ENCODE measurements at regions not wholly inside any gene's neighbourhood (a gene's known extent, or its start where the extent isn't known, plus 50 kb on each side); places are given as distances from the start of the nearest gene placed in this dataset.

- H3K27me3 ChIP-seq, result no peaks in the 10 kb centered on the region
- no peaks in the 10 kb centered on the region for H3K4me1 ChIP-seq
- H3F3A ChIP-seq (ENCODE audit: low read depth), result no peaks in the 10 kb centered on the region
- DNase-seq (ENCODE audit: low spot score), result no peak
- H3K27me3 Mint-ChIP-seq (ENCODE audit: insufficient read depth, low read depth), result peaks cover 7% of the 10 kb centered on the region
- peaks cover 4% of the 10 kb centered on the region for H3K9me3 Mint-ChIP-seq
- H4K20me1 ChIP-seq (ENCODE audit: low read depth), result no peaks in the 10 kb centered on the region
- no peak overlapping the region for H3K4me2 ChIP-seq
- H3K4me1 Mint-ChIP-seq, result peaks cover 7% of the 10 kb centered on the region
- no peak overlapping the region for H3K4me3 ChIP-seq
- no peak overlapping the region for H3K4me3 Mint-ChIP-seq
- H3K79me2 ChIP-seq (ENCODE audit: low read depth), result no peaks in the 10 kb centered on the region
- H3K9me3 ChIP-seq (ENCODE audit: low read depth), result no peaks in the 10 kb centered on the region
- no peak for TF ChIP-seq EZH2phosphoT487 (IDR thresholded peaks at IDR 0.05)
- TF ChIP-seq CTCF (IDR thresholded peaks at IDR 0.05), result no peak
- TF ChIP-seq EZH2 (IDR thresholded peaks at IDR 0.05), result no peak
- H3K36me3 ChIP-seq, result no peaks in the 10 kb centered on the region
- H2AFZ ChIP-seq (replicated peaks), result no peak overlapping the region
- H3K9ac ChIP-seq, result no peak overlapping the region
- no peak overlapping the region for H3K27ac Mint-ChIP-seq
- H3K27ac ChIP-seq, result no peak overlapping the region
- no peaks in the 10 kb centered on the region for H3K36me3 Mint-ChIP-seq
These were observed 288.0 kb upstream of the TMTC4 start for GRCh38 chr13:100962585-100962984.

GRCh38 chr13:100961186-100961585, 286.6 kb upstream of the TMTC4 start:
- peaks cover 7% of the 10 kb centered on the region for H3K27me3 Mint-ChIP-seq (ENCODE audit: insufficient read depth, low read depth)
- no peaks in the 10 kb centered on the region for H3F3A ChIP-seq (ENCODE audit: low read depth)
- DNase-seq (ENCODE audit: low spot score), result no peak
- H3K4me2 ChIP-seq, result no peak overlapping the region
- H3K79me2 ChIP-seq (ENCODE audit: low read depth), result no peaks in the 10 kb centered on the region
- no peaks in the 10 kb centered on the region for H3K36me3 ChIP-seq
- H3K9me3 Mint-ChIP-seq, result peaks cover 4% of the 10 kb centered on the region
- no peak overlapping the region for H3K4me3 ChIP-seq
- no peaks in the 10 kb centered on the region for H3K4me1 ChIP-seq
- no peak overlapping the region for H3K4me3 Mint-ChIP-seq
- TF ChIP-seq CTCF (IDR thresholded peaks at IDR 0.05), result no peak
- TF ChIP-seq EZH2phosphoT487 (IDR thresholded peaks at IDR 0.05), result no peak
- TF ChIP-seq EZH2 (IDR thresholded peaks at IDR 0.05), result no peak
- no peak overlapping the region for H3K27ac ChIP-seq
- H3K9ac ChIP-seq, result no peak overlapping the region
- H3K4me1 Mint-ChIP-seq, result peaks cover 7% of the 10 kb centered on the region
- no peak overlapping the region for H2AFZ ChIP-seq (replicated peaks)
- H4K20me1 ChIP-seq (ENCODE audit: low read depth), result no peaks in the 10 kb centered on the region
- H3K27me3 ChIP-seq, result no peaks in the 10 kb centered on the region
- H3K36me3 Mint-ChIP-seq, result no peaks in the 10 kb centered on the region
- H3K9me3 ChIP-seq (ENCODE audit: low read depth), result no peaks in the 10 kb centered on the region
- H3K27ac Mint-ChIP-seq, result peak overlapping the region; percentile 4

GRCh38 chr13:100958831-100959230, 284.2 kb upstream of the TMTC4 start:
- no peaks in the 10 kb centered on the region for H4K20me1 ChIP-seq (ENCODE audit: low read depth)
- H3K4me3 ChIP-seq, result no peak overlapping the region
- no peaks in the 10 kb centered on the region for H3K9me3 ChIP-seq (ENCODE audit: low read depth)
- TF ChIP-seq EZH2 (IDR thresholded peaks at IDR 0.05) (no peak), EZH2phosphoT487 (IDR thresholded peaks at IDR 0.05) (no peak), CTCF (IDR thresholded peaks at IDR 0.05) (no peak)
- no peaks in the 10 kb centered on the region for H3K36me3 ChIP-seq
- H3K79me2 ChIP-seq (ENCODE audit: low read depth), result no peaks in the 10 kb centered on the region
- H2AFZ ChIP-seq (replicated peaks), result no peak overlapping the region
- Mint-ChIP-seq H3K4me3 (no peak overlapping the region), H3K9me3 (no peaks in the 10 kb centered on the region), H3K4me1 (peaks cover 11% of the 10 kb centered on the region), H3K27ac (no peak overlapping the region), H3K36me3 (no peaks in the 10 kb centered on the region), H3K27me3 (ENCODE audit: insufficient read depth, low read depth) (peaks cover 7% of the 10 kb centered on the region)
- no peak overlapping the region for H3K27ac ChIP-seq
- H3F3A ChIP-seq (ENCODE audit: low read depth), result no peaks in the 10 kb centered on the region
- no peak overlapping the region for H3K4me2 ChIP-seq
- no peaks in the 10 kb centered on the region for H3K27me3 ChIP-seq
- H3K9ac ChIP-seq, result no peak overlapping the region
- DNase-seq (ENCODE audit: low spot score), result no peak
- no peaks in the 10 kb centered on the region for H3K4me1 ChIP-seq
